ENCODE measurements at regions not wholly inside any gene's neighbourhood (a gene's known extent, or its start where the extent isn't known, plus 50 kb on each side); places are given as distances from the start of the nearest gene placed in this dataset.

- Histone ChIP-seq H3K9ac (peak overlapping the region; percentile 70), H3K27ac (peak overlapping the region; percentile 95), H3K4me1 (ENCODE audit: low read depth, poor library complexity, severe bottlenecking) (peaks cover 36% of the 10 kb centered on the region), H2AFZ (ENCODE audit: low read depth) (peak overlapping the region; percentile 69), H3K36me3 (ENCODE audit: insufficient read depth) (no peaks in the 10 kb centered on the region), H4K20me1 (ENCODE audit: insufficient read depth) (no peaks in the 10 kb centered on the region), H3K79me2 (ENCODE audit: insufficient read depth, low read depth) (no peaks in the 10 kb centered on the region), H3K4me2 (peak overlapping the region; percentile 94), H3K27me3 (ENCODE audit: insufficient read depth, low read depth) (no peaks in the 10 kb centered on the region), H3K4me3 (IDR thresholded peaks at IDR 0.05; ENCODE audit: insufficient read depth, low read depth, low read length) (no peak overlapping the region)
- TF ChIP-seq, protein P1, sequence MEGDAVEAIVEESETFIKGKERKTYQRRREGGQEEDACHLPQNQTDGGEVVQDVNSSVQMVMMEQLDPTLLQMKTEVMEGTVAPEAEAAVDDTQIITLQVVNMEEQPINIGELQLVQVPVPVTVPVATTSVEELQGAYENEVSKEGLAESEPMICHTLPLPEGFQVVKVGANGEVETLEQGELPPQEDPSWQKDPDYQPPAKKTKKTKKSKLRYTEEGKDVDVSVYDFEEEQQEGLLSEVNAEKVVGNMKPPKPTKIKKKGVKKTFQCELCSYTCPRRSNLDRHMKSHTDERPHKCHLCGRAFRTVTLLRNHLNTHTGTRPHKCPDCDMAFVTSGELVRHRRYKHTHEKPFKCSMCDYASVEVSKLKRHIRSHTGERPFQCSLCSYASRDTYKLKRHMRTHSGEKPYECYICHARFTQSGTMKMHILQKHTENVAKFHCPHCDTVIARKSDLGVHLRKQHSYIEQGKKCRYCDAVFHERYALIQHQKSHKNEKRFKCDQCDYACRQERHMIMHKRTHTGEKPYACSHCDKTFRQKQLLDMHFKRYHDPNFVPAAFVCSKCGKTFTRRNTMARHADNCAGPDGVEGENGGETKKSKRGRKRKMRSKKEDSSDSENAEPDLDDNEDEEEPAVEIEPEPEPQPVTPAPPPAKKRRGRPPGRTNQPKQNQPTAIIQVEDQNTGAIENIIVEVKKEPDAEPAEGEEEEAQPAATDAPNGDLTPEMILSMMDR (conservative IDR thresholded peaks at IDR 0.05; ENCODE audit: low read depth, low read length): no peak
Observed at GRCh38 chrX:9340598-9341290, 124.1 kb upstream of the TBL1X start.

DNA sequence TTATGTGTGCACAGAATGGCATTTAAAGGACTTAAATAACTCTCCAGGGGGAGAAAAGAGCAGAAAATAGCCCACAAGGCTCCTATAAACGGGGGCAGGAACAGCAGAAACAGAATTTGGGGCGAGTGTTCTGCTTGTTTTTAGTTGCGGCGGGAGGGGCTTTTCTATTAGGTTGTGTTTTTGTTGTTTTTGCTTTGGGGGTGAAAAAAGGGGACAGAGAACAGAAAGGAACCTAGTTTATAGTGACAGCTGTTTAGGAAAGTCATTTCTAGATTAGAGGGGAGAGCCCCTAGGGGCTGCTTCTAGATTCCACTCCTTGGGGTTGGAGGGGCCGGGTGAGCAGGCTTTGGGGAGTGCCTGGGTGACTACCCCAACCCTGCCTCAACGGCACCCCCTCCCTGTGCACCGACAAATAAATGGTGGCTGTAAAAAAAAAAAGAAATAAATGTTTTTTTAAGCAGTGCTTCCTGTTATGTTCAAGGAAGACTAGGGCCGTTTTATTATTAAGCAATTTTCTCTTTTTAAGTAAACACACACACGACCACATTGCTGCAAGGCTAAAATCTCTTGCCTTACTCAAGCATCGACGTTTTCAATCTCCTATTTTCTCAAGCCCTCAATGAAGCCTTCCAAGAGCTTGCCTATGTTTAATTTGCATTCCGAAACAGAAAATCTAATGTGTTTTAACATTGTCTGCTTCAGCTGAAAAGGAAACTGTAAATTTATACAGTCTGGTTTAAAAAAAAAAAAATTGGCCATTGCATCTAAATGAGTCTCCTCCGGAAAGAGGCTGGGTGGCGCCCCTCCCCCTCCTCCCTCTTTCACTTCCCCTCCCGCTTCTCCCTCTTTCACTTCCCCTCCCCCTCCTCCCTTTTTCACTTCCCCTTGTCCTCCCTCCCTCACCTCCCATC, 123.3 kb upstream of the TBL1X start:
- Histone ChIP-seq H2AFZ (ENCODE audit: low read depth) (peak overlapping the region; percentile 69), H3K36me3 (ENCODE audit: insufficient read depth) (no peaks in the 10 kb centered on the region), H3K27ac (peak overlapping the region; percentile 95), H3K4me3 (IDR thresholded peaks at IDR 0.05; ENCODE audit: insufficient read depth, low read depth, low read length) (no peak overlapping the region), H3K27me3 (ENCODE audit: insufficient read depth, low read depth) (no peaks in the 10 kb centered on the region), H3K79me2 (ENCODE audit: insufficient read depth, low read depth) (no peaks in the 10 kb centered on the region), H3K4me1 (ENCODE audit: low read depth, poor library complexity, severe bottlenecking) (peaks cover 36% of the 10 kb centered on the region), H3K9ac (peak overlapping the region; percentile 70), H3K4me2 (peak overlapping the region; percentile 94), H4K20me1 (ENCODE audit: insufficient read depth) (no peaks in the 10 kb centered on the region)
- TF ChIP-seq, protein P1 (conservative IDR thresholded peaks at IDR 0.05; ENCODE audit: low read depth, low read length): no peak

GRCh38 chrX:9342561-9343051, 122.3 kb upstream of the TBL1X start:
- peak overlapping the region; percentile 37; the same call in 1 of the 2 replicates for H3K9ac ChIP-seq
- H3K4me3 ChIP-seq (IDR thresholded peaks at IDR 0.05; ENCODE audit: insufficient read depth, low read depth, low read length): no peak overlapping the region
- H3K27ac ChIP-seq: no peak overlapping the region
- H3K4me2 ChIP-seq: peak overlapping the region; percentile 51
- H3K27me3 ChIP-seq (ENCODE audit: insufficient read depth, low read depth): no peaks in the 10 kb centered on the region
- H3K4me1 ChIP-seq (ENCODE audit: low read depth, poor library complexity, severe bottlenecking): peaks cover 36% of the 10 kb centered on the region
- TF ChIP-seq, protein P1 (conservative IDR thresholded peaks at IDR 0.05; ENCODE audit: low read depth, low read length): no peak
- H2AFZ ChIP-seq (ENCODE audit: low read depth): peak overlapping the region; percentile 59; the same call in 1 of the 2 replicates
- H3K36me3 ChIP-seq (ENCODE audit: insufficient read depth): no peaks in the 10 kb centered on the region
- no peaks in the 10 kb centered on the region for H4K20me1 ChIP-seq (ENCODE audit: insufficient read depth)
- H3K79me2 ChIP-seq (ENCODE audit: insufficient read depth, low read depth): no peaks in the 10 kb centered on the region

DNA sequence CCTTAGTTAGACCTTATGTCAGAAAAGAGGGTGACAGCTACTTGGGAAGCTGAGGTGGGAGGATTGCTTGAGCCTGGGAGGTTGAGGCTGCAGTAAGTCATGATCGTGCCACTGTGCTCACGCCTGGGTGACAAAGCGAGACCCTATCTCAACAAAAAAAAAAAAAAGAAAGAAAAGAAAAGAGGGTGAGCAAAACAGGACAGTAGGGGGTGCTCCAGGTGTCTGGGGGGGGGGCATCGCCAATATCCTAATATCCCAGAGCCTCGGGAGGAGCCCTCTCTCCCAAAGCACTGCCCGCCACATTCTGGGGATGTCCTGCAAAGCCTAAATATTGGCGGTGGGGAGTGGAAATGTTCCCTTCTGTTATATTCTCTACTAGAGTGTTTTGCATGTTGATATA, 120.9 kb upstream of the TBL1X start:
- H3K36me3 ChIP-seq (ENCODE audit: insufficient read depth): no peaks in the 10 kb centered on the region
- H3K9ac ChIP-seq: no peak overlapping the region
- no peaks in the 10 kb centered on the region for H4K20me1 ChIP-seq (ENCODE audit: insufficient read depth)
- H3K79me2 ChIP-seq (ENCODE audit: insufficient read depth, low read depth): no peaks in the 10 kb centered on the region
- no peak overlapping the region for H3K4me2 ChIP-seq
- H3K27me3 ChIP-seq (ENCODE audit: insufficient read depth, low read depth): no peaks in the 10 kb centered on the region
- no peak overlapping the region for H3K4me3 ChIP-seq (IDR thresholded peaks at IDR 0.05; ENCODE audit: insufficient read depth, low read depth, low read length)
- no peak overlapping the region for H2AFZ ChIP-seq (ENCODE audit: low read depth)
- no peak overlapping the region for H3K27ac ChIP-seq
- TF ChIP-seq, protein P1 (conservative IDR thresholded peaks at IDR 0.05; ENCODE audit: low read depth, low read length): no peak
- peaks cover 28% of the 10 kb centered on the region for H3K4me1 ChIP-seq (ENCODE audit: low read depth, poor library complexity, severe bottlenecking)
